ENCODE measurements at regions not wholly inside any gene's neighbourhood (a gene's known extent, or its start where the extent isn't known, plus 50 kb on each side); places are given as distances from the start of the nearest gene placed in this dataset.
"Not testable (repeated sequence)": the region's sequence is repeated elsewhere in the genome, so short reads cannot be mapped to it uniquely, and the experiment has no call there.

GRCh38 chr6:60754879-60755278, 1531.1 kb downstream of the KHDRBS2 start:
- Mint-ChIP-seq H3K27me3 (ENCODE audit: low read depth, poor library complexity) (peaks cover 3% of the 10 kb centered on the region), H3K9me3 (peaks cover 25% of the 10 kb centered on the region), H3K36me3 (ENCODE audit: low read depth) (no peaks in the 10 kb centered on the region), H3K27ac (no peak overlapping the region), H3K4me1 (no peaks in the 10 kb centered on the region), H3K4me3 (no peak overlapping the region)
- no peak for DNase-seq
- TF ChIP-seq CTCF (IDR thresholded peaks at IDR 0.05), result peak; percentile 9

- not testable (repeated sequence) for H3K36me3 Mint-ChIP-seq (ENCODE audit: low read depth); H3K4me1 Mint-ChIP-seq; H3K27ac Mint-ChIP-seq; H3K4me3 Mint-ChIP-seq; DNase-seq; H3K27me3 Mint-ChIP-seq (ENCODE audit: low read depth, poor library complexity)
- peaks cover 13% of the 10 kb centered on the region for H3K9me3 Mint-ChIP-seq
These were observed 1535.5 kb downstream of the KHDRBS2 start for GRCh38 chr6:60750353-60751081.

- not testable (repeated sequence) for H3K36me3 Mint-ChIP-seq (ENCODE audit: low read depth); H3K27me3 Mint-ChIP-seq (ENCODE audit: low read depth, poor library complexity); H3K4me3 Mint-ChIP-seq; DNase-seq; H3K4me1 Mint-ChIP-seq; H3K27ac Mint-ChIP-seq; H3K9me3 Mint-ChIP-seq
These were observed 1538.1 kb downstream of the KHDRBS2 start for GRCh38 chr6:60747765-60748556.

GRCh38 chr6:60737764-60738425, 1548.1 kb downstream of the KHDRBS2 start:
- not testable (repeated sequence) for H3K27me3 Mint-ChIP-seq (ENCODE audit: low read depth, poor library complexity); DNase-seq; H3K4me3 Mint-ChIP-seq; H3K9me3 Mint-ChIP-seq; H3K4me1 Mint-ChIP-seq; H3K27ac Mint-ChIP-seq; H3K36me3 Mint-ChIP-seq (ENCODE audit: low read depth)

GRCh38 chr6:60737315-60737714, 1548.7 kb downstream of the KHDRBS2 start:
- H3K27ac Mint-ChIP-seq; DNase-seq; H3K4me3 Mint-ChIP-seq; H3K36me3 Mint-ChIP-seq (ENCODE audit: low read depth); H3K27me3 Mint-ChIP-seq (ENCODE audit: low read depth, poor library complexity); H3K9me3 Mint-ChIP-seq; H3K4me1 Mint-ChIP-seq: not testable (repeated sequence)

- H3K36me3 Mint-ChIP-seq (ENCODE audit: low read depth); H3K4me3 Mint-ChIP-seq; H3K9me3 Mint-ChIP-seq; DNase-seq; H3K4me1 Mint-ChIP-seq; H3K27me3 Mint-ChIP-seq (ENCODE audit: low read depth, poor library complexity); H3K27ac Mint-ChIP-seq: not testable (repeated sequence)
These were observed 1562.1 kb downstream of the KHDRBS2 start for GRCh38 chr6:60723935-60724334.

GRCh38 chr6:60695232-60695631, 1590.8 kb downstream of the KHDRBS2 start:
- DNase-seq, result no peak
- H3K27me3 Mint-ChIP-seq (ENCODE audit: low read depth, poor library complexity), result no peaks in the 10 kb centered on the region

More at GRCh38 chr6:60695232-60695631, 1590.8 kb downstream of the KHDRBS2 start:
- Mint-ChIP-seq H3K9me3 (peaks cover 3% of the 10 kb centered on the region), H3K4me1 (no peaks in the 10 kb centered on the region), H3K36me3 (ENCODE audit: low read depth) (no peaks in the 10 kb centered on the region), H3K27ac (no peak overlapping the region), H3K4me3 (no peak overlapping the region)
- TF ChIP-seq CTCF (IDR thresholded peaks at IDR 0.05), result no peak

Measured in nephron progenitor cell (in vitro differentiated cells).